Loucy (cell line): ENCODE measurements at regions not wholly inside any gene's neighbourhood (a gene's known extent, or its start where the extent isn't known, plus 50 kb on each side); places are given as distances from the start of the nearest gene placed in this dataset.

ENCODE experiments used
- H2AFZ ChIP-seq: fragments of 200-600 bp; sonication (generic); 2 replicates; pipeline ENCODE4 v1.6.0; 2016; ENCODE audit warnings: antibody characterized with exemption, mild to moderate bottlenecking, low read length, moderate library complexity
- H3F3A ChIP-seq: fragments of 200-600 bp; 2 replicates; pipeline ENCODE4 v1.6.0; 2016; ENCODE audit warnings: antibody characterized with exemption, low read depth, mild to moderate bottlenecking
- H3K27me3 ChIP-seq: fragments of 200-600 bp; sonication (generic); 2 replicates; pipeline ENCODE4 v1.6.1; 2014; ENCODE audit warnings: low read length, mild to moderate bottlenecking; ENCODE audit not compliant: insufficient read depth, poor library complexity, severe bottlenecking
- H3K36me3 ChIP-seq: fragments of 200-600 bp; sonication (generic); 2 replicates; pipeline ENCODE4 v1.6.1; 2016; ENCODE audit warnings: low read length; ENCODE audit not compliant: insufficient read depth
- H3K4me1 ChIP-seq: fragments of 200-600 bp; sonication (generic); 2 replicates; pipeline ENCODE4 v1.5.1; 2014; ENCODE audit warnings: low read length, mild to moderate bottlenecking; ENCODE audit not compliant: insufficient read depth, poor library complexity, severe bottlenecking
- H3K4me2 ChIP-seq: fragments of 200-600 bp; sonication (generic); 2 replicates; pipeline ENCODE4 v1.6.0; 2014; ENCODE audit warnings: antibody characterized with exemption, low read length, low read depth, mild to moderate bottlenecking; ENCODE audit not compliant: poor library complexity, severe bottlenecking
- H3K4me3 ChIP-seq: fragments of 200-600 bp; sonication (generic); 2 replicates; pipeline ENCODE4 v1.5.1; 2014; ENCODE audit warnings: low read length, mild to moderate bottlenecking, mixed read lengths; ENCODE audit not compliant: poor library complexity, severe bottlenecking
- H3K79me2 ChIP-seq: fragments of 200-600 bp; sonication (generic); 2 replicates; pipeline ENCODE4 v1.6.1; 2014; ENCODE audit warnings: low read length; ENCODE audit not compliant: insufficient read depth
- H3K9ac ChIP-seq: fragments of 200-600 bp; sonication (generic); 2 replicates; pipeline ENCODE4 v1.6.0; 2014; ENCODE audit warnings: mild to moderate bottlenecking, low read depth, low read length, moderate library complexity; ENCODE audit not compliant: poor library complexity, severe bottlenecking
- H3K9me2 ChIP-seq: fragments of 200-600 bp; sonication (generic); replicated peaks from 2 replicates; pipeline ENCODE4 v1.6.1; 2016; ENCODE audit warnings: low read depth, low read length, mixed read lengths
- H3K9me3 ChIP-seq: fragments of 200-600 bp; sonication (generic); 2 replicates; pipeline ENCODE4 v1.6.1; 2014; ENCODE audit warnings: mild to moderate bottlenecking, antibody characterized with exemption, low read length, low read depth; ENCODE audit not compliant: insufficient read depth
- H4K20me1 ChIP-seq: fragments of 200-600 bp; sonication (generic); 2 replicates; pipeline ENCODE4 v1.6.0; 2014; ENCODE audit warnings: antibody characterized with exemption, low read length, mild to moderate bottlenecking; ENCODE audit not compliant: insufficient read depth, poor library complexity, severe bottlenecking
- CTCF ChIP-seq: fragments of 200-600 bp; sonication (generic); conservative IDR thresholded peaks from 2 replicates; pipeline ENCODE4 v1.5.1; 2014; ENCODE audit warnings: mild to moderate bottlenecking, antibody characterized with exemption, low read length
- EZH2phosphoT487 ChIP-seq: fragments of 200-600 bp; IDR thresholded peaks from 2 replicates; pipeline ENCODE4 v1.6.1; 2018; ENCODE audit warnings: antibody characterized with exemption, mild to moderate bottlenecking, moderate library complexity, borderline replicate concordance

GRCh38 chr21:18931237-18931636, 527.7 kb upstream of the TMPRSS15 start:
- Histone ChIP-seq H3K4me3 (no peak overlapping the region), H3K9ac (no peak overlapping the region), H2AFZ (no peak overlapping the region), H3K27me3 (no peaks in the 10 kb centered on the region), H3K79me2 (no peaks in the 10 kb centered on the region), H3K36me3 (no peaks in the 10 kb centered on the region), H3F3A (no peaks in the 10 kb centered on the region), H4K20me1 (no peaks in the 10 kb centered on the region), H3K4me2 (no peak overlapping the region), H3K4me1 (no peaks in the 10 kb centered on the region), H3K9me2 (no peaks in the 10 kb centered on the region), H3K9me3 (no peaks in the 10 kb centered on the region)
- TF ChIP-seq CTCF: no peak
- no peak for TF ChIP-seq EZH2phosphoT487

GRCh38 chr21:18937337-18937736, 533.8 kb upstream of the TMPRSS15 start:
- no peaks in the 10 kb centered on the region for H3K27me3 ChIP-seq
- H3K9me2 ChIP-seq: no peaks in the 10 kb centered on the region
- no peaks in the 10 kb centered on the region for H3K9me3 ChIP-seq
- H3F3A ChIP-seq: no peaks in the 10 kb centered on the region
- no peaks in the 10 kb centered on the region for H4K20me1 ChIP-seq
- H3K79me2 ChIP-seq: no peaks in the 10 kb centered on the region
- no peaks in the 10 kb centered on the region for H3K36me3 ChIP-seq
- H3K4me3 ChIP-seq: no peak overlapping the region
- H3K4me2 ChIP-seq: no peak overlapping the region
- no peak overlapping the region for H3K9ac ChIP-seq
- H2AFZ ChIP-seq: no peak overlapping the region
- no peaks in the 10 kb centered on the region for H3K4me1 ChIP-seq
- no peak for TF ChIP-seq CTCF
- TF ChIP-seq EZH2phosphoT487: no peak

GRCh38 chr21:18940791-18941190, 537.2 kb upstream of the TMPRSS15 start:
- Histone ChIP-seq H3K27me3 (no peaks in the 10 kb centered on the region), H3K9me2 (no peaks in the 10 kb centered on the region), H3K4me3 (no peak overlapping the region), H3K4me1 (no peaks in the 10 kb centered on the region), H3F3A (no peaks in the 10 kb centered on the region), H4K20me1 (no peaks in the 10 kb centered on the region), H3K79me2 (no peaks in the 10 kb centered on the region), H3K36me3 (no peaks in the 10 kb centered on the region), H3K4me2 (no peak overlapping the region), H3K9me3 (no peaks in the 10 kb centered on the region), H3K9ac (no peak overlapping the region), H2AFZ (no peak overlapping the region)
- TF ChIP-seq EZH2phosphoT487: no peak
- TF ChIP-seq CTCF: no peak
